Uterus (tissue), 3 donors: ENCODE measurements at regions not wholly inside any gene's neighbourhood (a gene's known extent, or its start where the extent isn't known, plus 50 kb on each side); places are given as distances from the start of the nearest gene placed in this dataset.
"Not testable (repeated sequence)": the region's sequence is repeated elsewhere in the genome, so short reads cannot be mapped to it uniquely, and the experiment has no call there.

Experiments used
- DNase-seq, 2 donors: peaks; one replicate each; pipeline ENCODE4 v3.0.0-alpha.2; 2019 to 2020
- H3K27ac ChIP-seq, 2 donors: fragments of 200-600 bp; sonication (generic); 1 replicate in 1 of 2; 2 replicates in 1 of 2; pipeline ENCODE4 v1.5.1; 2016 to 2018
- H3K27me3 ChIP-seq, 2 donors: fragments of 200-600 bp; sonication (generic); one replicate each; pipeline ENCODE4 v1.5.1; 2018 to 2019; ENCODE audit warnings: control low read depth in 1 of 2
- H3K36me3 ChIP-seq, 2 donors: fragments of 200-600 bp; sonication (generic); one replicate each; pipeline ENCODE4 v1.5.1; 2019; ENCODE audit warnings: control low read depth in 1 of 2
- H3K4me1 ChIP-seq, 2 donors: fragments of 200-600 bp; sonication (generic); one replicate each; pipeline ENCODE4 v1.5.1; 2018 to 2019; ENCODE audit warnings: control low read depth in 1 of 2
- H3K4me3 ChIP-seq, 2 donors: fragments of 200-600 bp; sonication (generic); 1 replicate in 1 of 2; 2 replicates in 1 of 2; pipeline ENCODE4 v1.5.1; 2018 to 2019; ENCODE audit warnings: mild to moderate bottlenecking in 1 of 2
- H3K9me3 ChIP-seq, 2 donors: fragments of 200-600 bp; sonication (generic); one replicate each; pipeline ENCODE4 v1.5.1; 2019; ENCODE audit warnings: control low read depth in 1 of 2
- CTCF ChIP-seq, 4 experiments: fragments of 200-600 bp in 2 of 4; fragments of 450-650 bp in 2 of 4; sonication (generic) in 2 of 4; IDR thresholded peaks; one replicate each; pipeline ENCODE4 v1.5.1; 2016 to 2019; ENCODE audit warnings: antibody characterized with exemption in 4 of 4, mild to moderate bottlenecking in 2 of 4, moderate library complexity in 1 of 4
- POLR2A ChIP-seq, 2 donors: fragments of 450-650 bp; IDR thresholded peaks; one replicate each; pipeline ENCODE4 v1.6.1; 2016; ENCODE audit warnings: antibody characterized with exemption in 2 of 2, mild to moderate bottlenecking in 1 of 2, moderate library complexity in 1 of 2
- intact Hi-C: fragments of 100-400 bp; cut with DNase I; formaldehyde crosslinking; loops from one replicate; pipeline ENCODE4 v1.15.1; 2023; ENCODE audit warnings: low total_unique reads
- donor health status: DM: yes; HTN: yes; CAD: no.

- Histone ChIP-seq H3K4me1 (no peaks in the 10 kb centered on the region), H3K27me3 (no peaks in the 10 kb centered on the region), H3K36me3 (no peaks in the 10 kb centered on the region), H3K9me3 (no peaks in the 10 kb centered on the region), H3K4me3 (no peak overlapping the region), H3K27ac (no peak overlapping the region)
- DNase-seq: no peak
- TF ChIP-seq POLR2A (IDR thresholded peaks at IDR 0.05) (no peak), CTCF (IDR thresholded peaks at IDR 0.05) (no peak)
- intact Hi-C loops: no loop called here
Measured at GRCh38 chr1:196030455-196030854, 577.8 kb downstream of the KCNT2 start.

- no peaks in the 10 kb centered on the region for H3K4me1 ChIP-seq
- TF ChIP-seq CTCF (IDR thresholded peaks at IDR 0.05): no peak
- TF ChIP-seq POLR2A (IDR thresholded peaks at IDR 0.05): no peak
- no peak overlapping the region for H3K27ac ChIP-seq
- H3K4me3 ChIP-seq: no peak overlapping the region
- H3K27me3 ChIP-seq: no peaks in the 10 kb centered on the region
- intact Hi-C loops: no loop called here
- no peaks in the 10 kb centered on the region for H3K36me3 ChIP-seq
- DNase-seq: no peak
- H3K9me3 ChIP-seq: no peaks in the 10 kb centered on the region
Measured at GRCh38 chr1:196029410-196029809, 578.8 kb downstream of the KCNT2 start.

- Histone ChIP-seq H3K36me3 (no peaks in the 10 kb centered on the region), H3K9me3 (no peaks in the 10 kb centered on the region), H3K4me3 (no peak overlapping the region), H3K4me1 (no peaks in the 10 kb centered on the region), H3K27me3 (no peaks in the 10 kb centered on the region), H3K27ac (no peak overlapping the region)
- no peak for TF ChIP-seq POLR2A (IDR thresholded peaks at IDR 0.05)
- DNase-seq: no peak
- intact Hi-C loops: no loop called here
Measured at GRCh38 chr1:196027127-196027526, 581.1 kb downstream of the KCNT2 start.

GRCh38 chr1:196021174-196021573 is 587.1 kb downstream of the KCNT2 start:
- H3K4me3 ChIP-seq, H3K27me3 ChIP-seq, DNase-seq, H3K36me3 ChIP-seq, intact Hi-C loops, H3K4me1 ChIP-seq, H3K9me3 ChIP-seq, H3K27ac ChIP-seq: not testable (repeated sequence)

- Histone ChIP-seq H3K4me1 (no peaks in the 10 kb centered on the region), H3K27ac (no peak overlapping the region), H3K9me3 (no peaks in the 10 kb centered on the region), H3K27me3 (no peaks in the 10 kb centered on the region), H3K4me3 (no peak overlapping the region), H3K36me3 (no peaks in the 10 kb centered on the region)
- TF ChIP-seq POLR2A (IDR thresholded peaks at IDR 0.05): no peak
- intact Hi-C loops: no loop called here
- no peak for DNase-seq
Measured at GRCh38 chr1:196009362-196009761, 598.9 kb downstream of the KCNT2 start.

- no peaks in the 10 kb centered on the region for H3K9me3 ChIP-seq
- no peak overlapping the region for H3K27ac ChIP-seq
- H3K4me1 ChIP-seq: no peaks in the 10 kb centered on the region
- H3K36me3 ChIP-seq: no peaks in the 10 kb centered on the region
- DNase-seq: no peak
- H3K27me3 ChIP-seq: no peaks in the 10 kb centered on the region
- H3K4me3 ChIP-seq: no peak overlapping the region
- no peak for TF ChIP-seq POLR2A (IDR thresholded peaks at IDR 0.05)
- TF ChIP-seq CTCF (IDR thresholded peaks at IDR 0.05): no peak
- intact Hi-C loops: no loop called here
Measured at GRCh38 chr1:196007763-196008162, 600.5 kb downstream of the KCNT2 start.

- Histone ChIP-seq H3K27ac (no peak overlapping the region), H3K4me3 (no peak overlapping the region), H3K4me1 (no peaks in the 10 kb centered on the region), H3K36me3 (no peaks in the 10 kb centered on the region), H3K9me3 (no peaks in the 10 kb centered on the region), H3K27me3 (no peaks in the 10 kb centered on the region)
- no peak for DNase-seq
- TF ChIP-seq CTCF (IDR thresholded peaks at IDR 0.05) (no peak), POLR2A (IDR thresholded peaks at IDR 0.05) (no peak)
- intact Hi-C loops: no loop called here
Measured at GRCh38 chr1:196005426-196005825, 602.8 kb downstream of the KCNT2 start.

GRCh38 chr1:196004388-196004787 is 603.9 kb downstream of the KCNT2 start:
- H3K9me3 ChIP-seq, H3K4me1 ChIP-seq, H3K27me3 ChIP-seq, intact Hi-C loops, DNase-seq, H3K27ac ChIP-seq, H3K4me3 ChIP-seq, H3K36me3 ChIP-seq: not testable (repeated sequence)
